GM23338 (cell line): ENCODE measurements at regions not wholly inside any gene's neighbourhood (a gene's known extent, or its start where the extent isn't known, plus 50 kb on each side); places are given as distances from the start of the nearest gene placed in this dataset.

Experiments used
- ATAC-seq: fragments of 200-7000 bp; cut with Tn5 transposase; 3 replicates; pipeline ENCODE4 v1.9.1; 2020
- DNase-seq: peaks from one replicate; pipeline ENCODE4 v3.0.0-alpha.2; 2015; ENCODE audit warnings: low spot score
- H2AFZ ChIP-seq: fragments of 200-600 bp; sonication (generic); 2 replicates; pipeline ENCODE4 v1.8.0; 2016; ENCODE audit warnings: antibody characterized with exemption, mild to moderate bottlenecking, moderate library complexity
- H3F3A ChIP-seq: fragments of 200-600 bp; sonication (generic); replicated peaks from 2 replicates; pipeline ENCODE4 v1.8.0; 2017; ENCODE audit warnings: antibody characterized with exemption, mixed run types, low read depth
- H3K27ac ChIP-seq: fragments of 200-600 bp; sonication (generic); 2 replicates; pipeline ENCODE4 v1.6.1; 2016; ENCODE audit warnings: low read depth
- H3K27me3 ChIP-seq: fragments of 200-600 bp; sonication (generic); 2 replicates; pipeline ENCODE4 v1.8.0; 2016; ENCODE audit warnings: mild to moderate bottlenecking, mixed run types, moderate library complexity; ENCODE audit not compliant: insufficient read depth
- H3K36me3 ChIP-seq: fragments of 200-600 bp; sonication (generic); 2 replicates; pipeline ENCODE4 v1.8.0; 2016; ENCODE audit warnings: mild to moderate bottlenecking; ENCODE audit not compliant: insufficient read depth
- H3K4me1 ChIP-seq: fragments of 200-600 bp; sonication (generic); 2 replicates; pipeline ENCODE4 v1.8.0; 2016; ENCODE audit warnings: mild to moderate bottlenecking, moderate library complexity; ENCODE audit not compliant: insufficient read depth
- H3K4me2 ChIP-seq: fragments of 200-600 bp; sonication (generic); 2 replicates; pipeline ENCODE4 v1.7.1; 2017; ENCODE audit warnings: mixed run types
- H3K4me3 ChIP-seq: fragments of 200-600 bp; sonication (generic); 2 replicates; pipeline ENCODE4 v1.6.1; 2016; ENCODE audit warnings: mixed run types
- H3K79me2 ChIP-seq: fragments of 200-600 bp; sonication (generic); replicated peaks from 2 replicates; pipeline ENCODE4 v1.8.0; 2017; ENCODE audit warnings: mild to moderate bottlenecking; ENCODE audit not compliant: insufficient read depth
- H3K9me2 ChIP-seq: fragments of 200-600 bp; sonication (generic); 2 replicates; pipeline ENCODE4 v1.8.0; 2017; ENCODE audit not compliant: insufficient read depth
- H4K20me1 ChIP-seq: fragments of 200-600 bp; sonication (generic); replicated peaks from 2 replicates; pipeline ENCODE4 v1.8.0; 2017; ENCODE audit warnings: mild to moderate bottlenecking; ENCODE audit not compliant: insufficient read depth
- H3K27ac Mint-ChIP-seq: 2 replicates; pipeline ENCODE4 v1.8.0; 2020; ENCODE audit warnings: inconsistent platforms, mild to moderate bottlenecking, moderate library complexity, mixed read lengths
- H3K27me3 Mint-ChIP-seq: 3 replicates; pipeline ENCODE4 v1.8.0; 2022; ENCODE audit warnings: low read depth, mild to moderate bottlenecking, moderate library complexity, mixed read lengths, inconsistent platforms; ENCODE audit not compliant: insufficient read depth, poor library complexity
- H3K36me3 Mint-ChIP-seq: 3 replicates; pipeline ENCODE4 v1.8.0; 2021; ENCODE audit warnings: low read depth, mild to moderate bottlenecking, inconsistent platforms, moderate library complexity, mixed read lengths
- H3K4me1 Mint-ChIP-seq: 3 replicates; pipeline ENCODE4 v1.8.0; 2020; ENCODE audit warnings: mild to moderate bottlenecking, inconsistent platforms, mixed read lengths
- H3K4me3 Mint-ChIP-seq: 3 replicates; pipeline ENCODE4 v1.8.0; 2021; ENCODE audit warnings: moderate library complexity, mild to moderate bottlenecking, inconsistent platforms, mixed read lengths
- H3K9me3 Mint-ChIP-seq: 3 replicates; pipeline ENCODE4 v1.8.0; 2020; ENCODE audit warnings: moderate library complexity, mild to moderate bottlenecking, inconsistent platforms, mixed read lengths
- EZH2 ChIP-seq: fragments of 200-600 bp; sonication (generic); IDR thresholded peaks from one replicate; pipeline ENCODE4 v1.8.0; 2017; ENCODE audit warnings: antibody characterized with exemption, mild to moderate bottlenecking, low read depth; ENCODE audit not compliant: unreplicated experiment
- EZH2phosphoT487 ChIP-seq: fragments of 200-600 bp; sonication (generic); IDR thresholded peaks from one replicate; pipeline ENCODE4 v1.8.1; 2018; ENCODE audit warnings: antibody characterized with exemption; ENCODE audit not compliant: unreplicated experiment
- NANOG ChIP-seq: IDR thresholded peaks from 2 replicates; pipeline ENCODE4 v1.6.1; 2016; ENCODE audit warnings: antibody characterized with exemption, borderline replicate concordance
- POLR2AphosphoS5 ChIP-seq: IDR thresholded peaks from 2 replicates; pipeline ENCODE4 v1.6.1; 2016; ENCODE audit warnings: antibody characterized with exemption, low read depth
- ZNF114 ChIP-seq: fragments of 250-450 bp; sonication (Bioruptor Pico); IDR thresholded peaks from 2 replicates; pipeline ENCODE4 v1.5.0; 2020; ENCODE audit warnings: mild to moderate bottlenecking, moderate library complexity
- TF ChIP-seq, protein P1 (sequence below): fragments of 250-450 bp; sonication (Bioruptor Pico); IDR thresholded peaks from 2 replicates; pipeline ENCODE4 v1.5.0; 2020; ENCODE audit warnings: mild to moderate bottlenecking, moderate library complexity
- TF ChIP-seq, protein P2 (sequence below), 2 experiments: fragments of 200-600 bp in 1 of 2; sonication (generic) in 1 of 2; conservative IDR thresholded peaks; 2 replicates each; pipeline versions ENCODE4 v1.5.1 to v1.6.1; 2016 to 2017; ENCODE audit warnings: antibody characterized with exemption in 2 of 2, low read depth in 2 of 2, mild to moderate bottlenecking in 2 of 2, moderate library complexity in 1 of 2

DNA sequence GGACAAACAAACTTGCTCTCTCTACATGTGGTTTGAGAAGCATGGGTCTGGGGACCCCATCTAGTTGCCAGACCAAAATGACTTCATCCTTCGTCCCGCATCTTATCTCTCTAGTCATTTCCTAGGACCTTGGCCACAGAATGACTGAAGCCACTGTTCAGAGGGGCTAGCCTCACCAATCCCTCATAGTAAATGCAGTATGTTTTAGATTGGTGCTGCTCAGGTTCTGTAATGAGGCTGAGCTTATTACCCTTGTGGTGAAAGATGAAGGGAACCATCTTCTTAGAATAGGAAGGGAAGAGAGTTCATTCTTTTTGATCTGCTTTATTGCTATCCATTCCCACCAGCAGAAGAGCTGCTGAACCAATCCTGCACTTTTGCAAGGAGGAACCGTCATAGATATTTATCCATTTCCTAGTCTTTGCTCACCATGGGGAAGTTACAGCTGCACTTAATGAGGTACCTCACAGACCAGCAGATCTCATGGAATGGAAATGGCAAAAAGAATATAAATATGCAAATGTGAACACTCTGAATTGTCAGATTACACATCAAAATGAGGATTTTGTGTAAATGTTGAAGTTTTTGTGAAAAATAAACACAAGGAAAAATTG is 436.7 kb downstream of the LPIN1 start (continued):
- TF ChIP-seq, protein P1, sequence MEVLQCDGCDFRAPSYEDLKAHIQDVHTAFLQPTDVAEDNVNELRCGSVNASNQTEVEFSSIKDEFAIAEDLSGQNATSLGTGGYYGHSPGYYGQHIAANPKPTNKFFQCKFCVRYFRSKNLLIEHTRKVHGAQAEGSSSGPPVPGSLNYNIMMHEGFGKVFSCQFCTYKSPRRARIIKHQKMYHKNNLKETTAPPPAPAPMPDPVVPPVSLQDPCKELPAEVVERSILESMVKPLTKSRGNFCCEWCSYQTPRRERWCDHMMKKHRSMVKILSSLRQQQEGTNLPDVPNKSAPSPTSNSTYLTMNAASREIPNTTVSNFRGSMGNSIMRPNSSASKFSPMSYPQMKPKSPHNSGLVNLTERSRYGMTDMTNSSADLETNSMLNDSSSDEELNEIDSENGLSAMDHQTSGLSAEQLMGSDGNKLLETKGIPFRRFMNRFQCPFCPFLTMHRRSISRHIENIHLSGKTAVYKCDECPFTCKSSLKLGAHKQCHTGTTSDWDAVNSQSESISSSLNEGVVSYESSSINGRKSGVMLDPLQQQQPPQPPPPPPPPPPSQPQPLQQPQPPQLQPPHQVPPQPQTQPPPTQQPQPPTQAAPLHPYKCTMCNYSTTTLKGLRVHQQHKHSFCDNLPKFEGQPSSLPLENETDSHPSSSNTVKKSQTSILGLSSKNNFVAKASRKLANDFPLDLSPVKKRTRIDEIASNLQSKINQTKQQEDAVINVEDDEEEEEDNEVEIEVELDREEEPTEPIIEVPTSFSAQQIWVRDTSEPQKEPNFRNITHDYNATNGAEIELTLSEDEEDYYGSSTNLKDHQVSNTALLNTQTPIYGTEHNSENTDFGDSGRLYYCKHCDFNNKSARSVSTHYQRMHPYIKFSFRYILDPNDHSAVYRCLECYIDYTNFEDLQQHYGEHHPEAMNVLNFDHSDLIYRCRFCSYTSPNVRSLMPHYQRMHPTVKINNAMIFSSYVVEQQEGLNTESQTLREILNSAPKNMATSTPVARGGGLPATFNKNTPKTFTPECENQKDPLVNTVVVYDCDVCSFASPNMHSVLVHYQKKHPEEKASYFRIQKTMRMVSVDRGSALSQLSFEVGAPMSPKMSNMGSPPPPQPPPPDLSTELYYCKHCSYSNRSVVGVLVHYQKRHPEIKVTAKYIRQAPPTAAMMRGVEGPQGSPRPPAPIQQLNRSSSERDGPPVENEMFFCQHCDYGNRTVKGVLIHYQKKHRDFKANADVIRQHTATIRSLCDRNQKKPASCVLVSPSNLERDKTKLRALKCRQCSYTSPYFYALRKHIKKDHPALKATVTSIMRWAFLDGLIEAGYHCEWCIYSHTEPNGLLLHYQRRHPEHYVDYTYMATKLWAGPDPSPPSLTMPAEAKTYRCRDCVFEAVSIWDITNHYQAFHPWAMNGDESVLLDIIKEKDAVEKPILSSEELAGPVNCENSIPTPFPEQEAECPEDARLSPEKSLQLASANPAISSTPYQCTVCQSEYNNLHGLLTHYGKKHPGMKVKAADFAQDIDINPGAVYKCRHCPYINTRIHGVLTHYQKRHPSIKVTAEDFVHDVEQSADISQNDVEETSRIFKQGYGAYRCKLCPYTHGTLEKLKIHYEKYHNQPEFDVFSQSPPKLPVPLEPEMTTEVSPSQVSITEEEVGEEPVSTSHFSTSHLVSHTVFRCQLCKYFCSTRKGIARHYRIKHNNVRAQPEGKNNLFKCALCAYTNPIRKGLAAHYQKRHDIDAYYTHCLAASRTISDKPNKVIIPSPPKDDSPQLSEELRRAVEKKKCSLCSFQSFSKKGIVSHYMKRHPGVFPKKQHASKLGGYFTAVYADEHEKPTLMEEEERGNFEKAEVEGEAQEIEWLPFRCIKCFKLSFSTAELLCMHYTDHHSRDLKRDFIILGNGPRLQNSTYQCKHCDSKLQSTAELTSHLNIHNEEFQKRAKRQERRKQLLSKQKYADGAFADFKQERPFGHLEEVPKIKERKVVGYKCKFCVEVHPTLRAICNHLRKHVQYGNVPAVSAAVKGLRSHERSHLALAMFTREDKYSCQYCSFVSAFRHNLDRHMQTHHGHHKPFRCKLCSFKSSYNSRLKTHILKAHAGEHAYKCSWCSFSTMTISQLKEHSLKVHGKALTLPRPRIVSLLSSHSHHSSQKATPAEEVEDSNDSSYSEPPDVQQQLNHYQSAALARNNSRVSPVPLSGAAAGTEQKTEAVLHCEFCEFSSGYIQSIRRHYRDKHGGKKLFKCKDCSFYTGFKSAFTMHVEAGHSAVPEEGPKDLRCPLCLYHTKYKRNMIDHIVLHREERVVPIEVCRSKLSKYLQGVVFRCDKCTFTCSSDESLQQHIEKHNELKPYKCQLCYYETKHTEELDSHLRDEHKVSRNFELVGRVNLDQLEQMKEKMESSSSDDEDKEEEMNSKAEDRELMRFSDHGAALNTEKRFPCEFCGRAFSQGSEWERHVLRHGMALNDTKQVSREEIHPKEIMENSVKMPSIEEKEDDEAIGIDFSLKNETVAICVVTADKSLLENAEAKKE (CRISPR knock-in tag), result no peak

DNA sequence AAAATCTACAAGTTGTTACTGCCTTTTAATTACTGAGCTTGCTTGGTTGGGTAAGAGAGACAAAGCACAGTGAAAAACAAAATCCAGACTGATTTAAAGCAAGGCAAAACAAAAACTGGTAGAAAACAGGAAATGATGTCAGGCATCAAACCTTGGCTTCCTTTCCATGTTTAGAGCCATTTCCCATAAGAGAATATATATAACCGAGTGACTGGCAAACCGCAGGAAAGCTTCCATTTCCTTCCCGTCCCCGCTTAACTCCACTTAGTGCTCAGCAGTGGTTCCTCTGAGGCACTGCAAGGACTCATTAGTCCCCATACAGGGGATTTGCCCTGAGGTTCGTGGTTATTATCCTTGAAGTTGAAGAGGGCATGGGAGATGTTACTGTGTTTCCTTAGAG is 446.3 kb downstream of the LPIN1 start:
- H3K79me2 ChIP-seq, result no peaks in the 10 kb centered on the region
- H3K27ac ChIP-seq, result no peak overlapping the region
- DNase-seq (no peak), ATAC-seq (no peak)
- Mint-ChIP-seq H3K4me1 (peaks cover 6% of the 10 kb centered on the region; the same call in 1 of the 3 replicates), H3K36me3 (no peaks in the 10 kb centered on the region), H3K27me3 (no peaks in the 10 kb centered on the region), H3K9me3 (peaks cover 7% of the 10 kb centered on the region; the same call in 2 of the 3 replicates), H3K27ac (no peak overlapping the region), H3K4me3 (no peak overlapping the region)
- H3K4me3 ChIP-seq, result no peak overlapping the region
- no peak overlapping the region for H3K4me2 ChIP-seq
- H3F3A ChIP-seq, result no peaks in the 10 kb centered on the region
- H2AFZ ChIP-seq, result peak overlapping the region; percentile 67; the same call in 1 of the 2 replicates
- H3K4me1 ChIP-seq, result no peaks in the 10 kb centered on the region
- peaks cover 14% of the 10 kb centered on the region; the same call in 1 of the 2 replicates for H3K9me2 ChIP-seq
- no peaks in the 10 kb centered on the region for H3K27me3 ChIP-seq
- H4K20me1 ChIP-seq, result no peaks in the 10 kb centered on the region
- no peaks in the 10 kb centered on the region; the same call in 1 of the 2 replicates for H3K36me3 ChIP-seq
- TF ChIP-seq EZH2, result no peak
- TF ChIP-seq, protein P1 (CRISPR knock-in tag), result no peak
- no peak for TF ChIP-seq EZH2phosphoT487
- no peak for TF ChIP-seq ZNF114 (CRISPR knock-in tag)
- TF ChIP-seq, protein P2, sequence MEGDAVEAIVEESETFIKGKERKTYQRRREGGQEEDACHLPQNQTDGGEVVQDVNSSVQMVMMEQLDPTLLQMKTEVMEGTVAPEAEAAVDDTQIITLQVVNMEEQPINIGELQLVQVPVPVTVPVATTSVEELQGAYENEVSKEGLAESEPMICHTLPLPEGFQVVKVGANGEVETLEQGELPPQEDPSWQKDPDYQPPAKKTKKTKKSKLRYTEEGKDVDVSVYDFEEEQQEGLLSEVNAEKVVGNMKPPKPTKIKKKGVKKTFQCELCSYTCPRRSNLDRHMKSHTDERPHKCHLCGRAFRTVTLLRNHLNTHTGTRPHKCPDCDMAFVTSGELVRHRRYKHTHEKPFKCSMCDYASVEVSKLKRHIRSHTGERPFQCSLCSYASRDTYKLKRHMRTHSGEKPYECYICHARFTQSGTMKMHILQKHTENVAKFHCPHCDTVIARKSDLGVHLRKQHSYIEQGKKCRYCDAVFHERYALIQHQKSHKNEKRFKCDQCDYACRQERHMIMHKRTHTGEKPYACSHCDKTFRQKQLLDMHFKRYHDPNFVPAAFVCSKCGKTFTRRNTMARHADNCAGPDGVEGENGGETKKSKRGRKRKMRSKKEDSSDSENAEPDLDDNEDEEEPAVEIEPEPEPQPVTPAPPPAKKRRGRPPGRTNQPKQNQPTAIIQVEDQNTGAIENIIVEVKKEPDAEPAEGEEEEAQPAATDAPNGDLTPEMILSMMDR (conservative IDR thresholded peaks at IDR 0.05; ENCODE audit: low read depth in 2 of 2), result no peak
- TF ChIP-seq NANOG, result no peak
- TF ChIP-seq POLR2AphosphoS5, result no peak
